PC-9 (cell line): ENCODE measurements at regions not wholly inside any gene's neighbourhood (a gene's known extent, or its start where the extent isn't known, plus 50 kb on each side); places are given as distances from the start of the nearest gene placed in this dataset.

Experiments used
- CTCF ChIP-seq: fragments of 200-600 bp; sonication (generic); conservative IDR thresholded peaks from 2 replicates; pipeline ENCODE4 v1.6.1; 2017; ENCODE audit warnings: mixed run types, antibody characterized with exemption, mild to moderate bottlenecking, moderate library complexity
- EZH2 ChIP-seq: fragments of 200-600 bp; sonication (generic); IDR thresholded peaks from 2 replicates; pipeline ENCODE4 v1.8.0; 2017; ENCODE audit warnings: antibody characterized with exemption, low read depth

DNA sequence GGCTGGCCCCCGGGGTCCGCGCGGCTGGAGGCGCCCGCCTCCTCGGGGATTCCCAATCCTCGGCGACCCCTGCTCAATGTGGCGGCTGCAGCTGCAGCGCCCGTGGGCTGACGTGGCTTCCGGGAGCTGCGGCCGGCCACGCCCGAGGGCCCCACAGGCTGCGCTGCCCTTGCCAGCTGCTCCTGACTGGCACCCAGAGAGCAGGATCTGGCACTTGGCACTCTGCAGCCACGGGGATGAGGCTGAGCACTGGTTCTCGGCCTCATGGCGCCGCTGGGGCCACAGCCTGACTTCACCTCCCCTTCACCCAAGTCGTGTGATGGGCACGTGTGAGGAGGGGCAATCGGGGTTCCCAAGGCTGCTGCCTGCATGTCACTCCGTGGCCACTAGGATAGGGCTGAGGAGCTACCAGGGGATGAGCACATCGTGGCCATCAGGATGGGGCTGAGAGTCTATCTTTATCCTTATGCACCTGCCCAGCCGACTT, 267.8 kb upstream of the FRG2C start:
- TF ChIP-seq EZH2, result no peak
- TF ChIP-seq CTCF, result no peak
